ENCODE measurements at regions not wholly inside any gene's neighbourhood (a gene's known extent, or its start where the extent isn't known, plus 50 kb on each side); places are given as distances from the start of the nearest gene placed in this dataset.

DNA sequence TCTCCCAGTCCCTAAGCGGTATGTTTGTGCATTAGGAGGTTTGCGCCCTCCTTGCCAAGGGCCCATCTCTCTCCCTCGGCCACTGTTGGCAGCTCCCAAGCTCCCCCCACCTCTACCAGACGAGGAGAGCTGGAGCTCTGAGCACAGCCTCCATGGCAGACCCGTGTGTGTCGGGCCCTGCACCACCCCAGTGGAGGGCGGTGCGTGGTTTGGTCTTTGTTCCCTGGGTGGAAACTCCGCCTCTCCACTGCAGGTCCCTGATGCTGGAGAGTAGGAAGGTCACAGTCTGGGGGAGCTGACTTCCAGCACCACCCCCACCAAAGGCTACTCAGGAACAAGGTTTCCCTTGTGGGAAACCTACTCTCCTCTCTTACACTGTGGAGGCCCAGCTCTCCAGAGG is 162.6 kb upstream of the FHL2 start:
- POLR2A ChIA-PET (ENCODE audit: unreplicated experiment): no interaction called here
- H3K27me3 ChIP-seq (ENCODE audit: low read length): 0 out of 2 replicates have a peak, but pooled peaks cover 16% of the 10 kb centered on the region

DNA sequence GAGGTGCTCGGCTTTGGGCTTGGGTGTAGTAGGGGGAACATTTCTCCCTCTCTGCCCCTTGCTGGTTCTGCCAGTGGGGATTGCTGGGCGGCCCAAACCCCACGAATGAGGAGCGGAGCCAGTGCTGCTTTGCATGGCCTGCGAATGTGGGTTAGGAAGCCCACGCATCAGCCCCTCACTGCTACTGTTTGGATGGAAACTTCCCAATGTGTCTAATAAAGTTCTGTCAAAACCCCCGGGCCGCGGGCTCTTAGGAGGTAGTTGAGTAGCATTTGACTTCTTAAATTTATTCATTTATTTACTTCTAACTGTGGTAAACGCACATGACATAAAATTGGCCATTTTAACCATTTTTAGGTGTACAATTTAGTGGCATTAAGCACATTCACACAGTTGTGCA is 161.3 kb upstream of the FHL2 start:
- no peaks in the 10 kb centered on the region for H3K36me3 ChIP-seq (ENCODE audit: low read depth, low read length)
- POLR2A ChIA-PET (ENCODE audit: unreplicated experiment): no interaction called here
- DNase-seq (no peak), ATAC-seq (no peak)
- no peaks in the 10 kb centered on the region for H4K20me1 ChIP-seq (ENCODE audit: low read length)
- BruUV-seq (replicated peaks): no TSS peak
- no peaks in the 10 kb centered on the region for H3K4me1 ChIP-seq (ENCODE audit: insufficient read depth, low read length)
- no peak overlapping the region for H3K4me2 ChIP-seq (ENCODE audit: low read length)
- no peaks in the 10 kb centered on the region for H3K9me3 ChIP-seq (ENCODE audit: low read length)
- TF ChIP-seq, protein P1, sequence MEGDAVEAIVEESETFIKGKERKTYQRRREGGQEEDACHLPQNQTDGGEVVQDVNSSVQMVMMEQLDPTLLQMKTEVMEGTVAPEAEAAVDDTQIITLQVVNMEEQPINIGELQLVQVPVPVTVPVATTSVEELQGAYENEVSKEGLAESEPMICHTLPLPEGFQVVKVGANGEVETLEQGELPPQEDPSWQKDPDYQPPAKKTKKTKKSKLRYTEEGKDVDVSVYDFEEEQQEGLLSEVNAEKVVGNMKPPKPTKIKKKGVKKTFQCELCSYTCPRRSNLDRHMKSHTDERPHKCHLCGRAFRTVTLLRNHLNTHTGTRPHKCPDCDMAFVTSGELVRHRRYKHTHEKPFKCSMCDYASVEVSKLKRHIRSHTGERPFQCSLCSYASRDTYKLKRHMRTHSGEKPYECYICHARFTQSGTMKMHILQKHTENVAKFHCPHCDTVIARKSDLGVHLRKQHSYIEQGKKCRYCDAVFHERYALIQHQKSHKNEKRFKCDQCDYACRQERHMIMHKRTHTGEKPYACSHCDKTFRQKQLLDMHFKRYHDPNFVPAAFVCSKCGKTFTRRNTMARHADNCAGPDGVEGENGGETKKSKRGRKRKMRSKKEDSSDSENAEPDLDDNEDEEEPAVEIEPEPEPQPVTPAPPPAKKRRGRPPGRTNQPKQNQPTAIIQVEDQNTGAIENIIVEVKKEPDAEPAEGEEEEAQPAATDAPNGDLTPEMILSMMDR (conservative IDR thresholded peaks at IDR 0.05; ENCODE audit: low read depth, low read length): no peak
- no peak for TF ChIP-seq EZH2 (IDR thresholded peaks at IDR 0.05; ENCODE audit: low read length, unreplicated experiment)
- no peak for TF ChIP-seq EZH2phosphoT487 (IDR thresholded peaks at IDR 0.05; ENCODE audit: borderline replicate concordance, low read length)
- no peak overlapping the region for H3K4me3 ChIP-seq (ENCODE audit: low read length)
- no peak overlapping the region for H2AFZ ChIP-seq (ENCODE audit: low read length)
- H3K9me2 ChIP-seq (replicated peaks; ENCODE audit: low read length): no peaks in the 10 kb centered on the region
- H3F3A ChIP-seq (ENCODE audit: low read length, unreplicated experiment): no peaks in the 10 kb centered on the region
- CTCF ChIA-PET: no interaction called here
- no peaks in the 10 kb centered on the region for H3K79me2 ChIP-seq (ENCODE audit: low read length)
- H3K27ac ChIP-seq (ENCODE audit: low read length): no peak overlapping the region
- intact Hi-C loops (cut with micrococcal nuclease): no loop called here
- no peak overlapping the region for H3K9ac ChIP-seq (ENCODE audit: low read length)
- 0 out of 2 replicates have a peak, but pooled peaks cover 16% of the 10 kb centered on the region for H3K27me3 ChIP-seq (ENCODE audit: low read length)

More for the DNA sequence above, 162.6 kb upstream of the FHL2 start:
- Histone ChIP-seq H4K20me1 (ENCODE audit: low read length) (no peaks in the 10 kb centered on the region), H2AFZ (ENCODE audit: low read length) (no peak overlapping the region), H3K9me3 (ENCODE audit: low read length) (no peaks in the 10 kb centered on the region), H3K9me2 (replicated peaks; ENCODE audit: low read length) (no peaks in the 10 kb centered on the region), H3K9ac (ENCODE audit: low read length) (no peak overlapping the region), H3K4me3 (ENCODE audit: low read length) (no peak overlapping the region), H3K36me3 (ENCODE audit: low read depth, low read length) (no peaks in the 10 kb centered on the region), H3K79me2 (ENCODE audit: low read length) (no peaks in the 10 kb centered on the region), H3K27ac (ENCODE audit: low read length) (no peak overlapping the region), H3K4me1 (ENCODE audit: insufficient read depth, low read length) (no peaks in the 10 kb centered on the region), H3K4me2 (ENCODE audit: low read length) (no peak overlapping the region), H3F3A (ENCODE audit: low read length, unreplicated experiment) (no peaks in the 10 kb centered on the region)
- intact Hi-C loops (cut with micrococcal nuclease): no loop called here
- no TSS peak for BruUV-seq (replicated peaks)
- TF ChIP-seq, protein P1 (conservative IDR thresholded peaks at IDR 0.05; ENCODE audit: low read depth, low read length): no peak
- TF ChIP-seq EZH2phosphoT487 (IDR thresholded peaks at IDR 0.05; ENCODE audit: borderline replicate concordance, low read length) (no peak), EZH2 (IDR thresholded peaks at IDR 0.05; ENCODE audit: low read length, unreplicated experiment) (no peak)
- DNase-seq (no peak), ATAC-seq (no peak)
- CTCF ChIA-PET: no interaction called here

DNA sequence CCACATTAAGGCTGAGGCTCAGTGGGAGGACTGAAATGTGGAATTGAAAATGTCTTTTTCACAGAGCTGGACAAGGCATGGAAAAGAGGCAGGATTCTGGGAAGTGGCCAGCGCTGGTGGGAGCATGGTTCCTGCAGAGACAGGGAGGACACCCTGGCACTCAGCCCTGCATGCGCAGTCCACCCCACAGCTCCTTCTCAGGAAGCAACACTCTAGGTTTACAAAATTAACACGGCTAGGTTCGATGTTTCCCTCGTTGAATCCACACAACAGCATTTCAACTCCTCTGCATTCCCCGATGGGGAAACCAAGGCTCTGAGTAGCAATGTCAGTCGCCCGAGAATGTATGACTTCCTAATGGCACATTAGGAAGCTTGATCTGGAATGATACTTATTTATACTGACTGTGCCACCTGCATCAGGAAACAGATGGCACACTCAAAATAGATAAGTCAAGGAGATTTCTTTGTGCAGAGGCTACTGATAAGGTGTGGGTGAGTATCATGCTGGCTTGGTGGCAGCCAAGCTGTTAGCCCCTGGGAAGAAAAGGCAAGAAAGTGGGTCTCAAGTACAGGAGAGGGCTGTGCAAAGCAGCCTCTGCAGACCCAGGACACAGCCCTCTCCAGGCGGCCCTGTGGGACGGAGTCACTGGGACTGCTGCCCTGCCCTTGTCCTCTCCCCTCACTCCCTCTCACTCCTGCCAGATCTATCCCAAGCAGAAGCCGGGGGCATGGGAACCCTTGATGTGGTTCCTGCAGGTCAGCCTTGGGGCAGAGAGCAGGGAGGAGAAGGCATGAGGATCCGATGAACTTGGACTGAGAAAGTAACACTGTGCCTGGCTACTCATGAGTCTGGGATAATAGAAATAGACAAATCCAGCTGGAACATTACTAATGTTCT is 158.4 kb upstream of the FHL2 start:
- CTCF ChIA-PET: no interaction called here

More for the DNA sequence above, 158.4 kb upstream of the FHL2 start:
- no peak overlapping the region for H2AFZ ChIP-seq (ENCODE audit: low read length)
- intact Hi-C loops (cut with micrococcal nuclease): no loop called here
- ATAC-seq (no peak), DNase-seq (no peak)
- no peaks in the 10 kb centered on the region for H3F3A ChIP-seq (ENCODE audit: low read length, unreplicated experiment)
- POLR2A ChIA-PET (ENCODE audit: unreplicated experiment): no interaction called here
- no peak overlapping the region for H3K9ac ChIP-seq (ENCODE audit: low read length)
- no peaks in the 10 kb centered on the region for H3K9me2 ChIP-seq (replicated peaks; ENCODE audit: low read length)
- no peak overlapping the region for H3K4me3 ChIP-seq (ENCODE audit: low read length)
- TF ChIP-seq, protein P1 (conservative IDR thresholded peaks at IDR 0.05; ENCODE audit: low read depth, low read length): no peak
- no peak for TF ChIP-seq EZH2phosphoT487 (IDR thresholded peaks at IDR 0.05; ENCODE audit: borderline replicate concordance, low read length)
- no peak for TF ChIP-seq EZH2 (IDR thresholded peaks at IDR 0.05; ENCODE audit: low read length, unreplicated experiment)
- H3K27me3 ChIP-seq (ENCODE audit: low read length): 0 out of 2 replicates have a peak, but pooled peaks cover 16% of the 10 kb centered on the region
- no peaks in the 10 kb centered on the region for H3K9me3 ChIP-seq (ENCODE audit: low read length)
- no TSS peak for BruUV-seq (replicated peaks)
- no peaks in the 10 kb centered on the region for H4K20me1 ChIP-seq (ENCODE audit: low read length)
- H3K27ac ChIP-seq (ENCODE audit: low read length): no peak overlapping the region
- no peak overlapping the region for H3K4me2 ChIP-seq (ENCODE audit: low read length)
- H3K79me2 ChIP-seq (ENCODE audit: low read length): no peaks in the 10 kb centered on the region
- peaks cover 19% of the 10 kb centered on the region for H3K4me1 ChIP-seq (ENCODE audit: insufficient read depth, low read length)
- H3K36me3 ChIP-seq (ENCODE audit: low read depth, low read length): no peaks in the 10 kb centered on the region

Data from PC-3 (cell line).